Adipocyte (in vitro differentiated cells): ENCODE measurements at regions not wholly inside any gene's neighbourhood (a gene's known extent, or its start where the extent isn't known, plus 50 kb on each side); places are given as distances from the start of the nearest gene placed in this dataset.
"Not testable (repeated sequence)": the region's sequence is repeated elsewhere in the genome, so short reads cannot be mapped to it uniquely, and the experiment has no call there.

Experiments used
- DNase-seq: peaks from one replicate; pipeline ENCODE4 v3.0.0-alpha.2; 2015; ENCODE audit warnings: low read depth
- H3K27me3 ChIP-seq: replicated peaks from 2 replicates; pipeline ENCODE4 v1.7.0; 2013; ENCODE audit warnings: mild to moderate bottlenecking, low read length, moderate library complexity; ENCODE audit not compliant: control insufficient read depth, insufficient read depth
- H3K36me3 ChIP-seq: 2 replicates; pipeline ENCODE4 v1.7.0; 2013; ENCODE audit warnings: low read length, mild to moderate bottlenecking, moderate library complexity; ENCODE audit not compliant: control insufficient read depth, insufficient read depth, severe bottlenecking
- H3K4me1 ChIP-seq: 2 replicates; pipeline ENCODE4 v1.7.0; 2013; ENCODE audit warnings: mild to moderate bottlenecking, low read length, moderate library complexity; ENCODE audit not compliant: control insufficient read depth, insufficient read depth
- H3K4me3 ChIP-seq: 2 replicates; pipeline ENCODE4 v1.7.0; 2013; ENCODE audit warnings: mild to moderate bottlenecking, low read length, moderate library complexity
- H3K9ac ChIP-seq: 2 replicates; pipeline ENCODE4 v1.7.0; 2013; ENCODE audit warnings: mild to moderate bottlenecking, low read length, moderate library complexity
- H3K9me3 ChIP-seq: 2 replicates; pipeline ENCODE4 v1.7.0; 2013; ENCODE audit warnings: mild to moderate bottlenecking, low read length, moderate library complexity; ENCODE audit not compliant: control insufficient read depth

DNA sequence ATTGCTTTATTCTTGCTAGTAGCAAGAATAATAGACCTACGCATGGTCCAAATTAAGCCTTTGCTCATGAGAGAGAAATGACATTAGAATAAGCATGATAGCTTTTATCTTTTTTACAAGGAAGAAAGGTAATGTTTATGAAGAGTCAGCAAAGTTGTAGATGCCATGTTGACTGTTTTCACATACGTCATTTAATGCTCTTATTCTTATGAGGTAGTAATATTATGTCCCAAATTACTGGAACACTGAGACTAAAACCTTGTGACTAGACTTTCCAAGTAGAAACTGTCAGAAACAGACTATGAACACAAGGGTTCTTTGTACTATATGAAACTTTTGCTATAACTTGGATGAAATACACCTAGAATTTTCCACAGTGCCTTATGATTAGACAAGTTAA lies 552.8 kb upstream of the SLC8A1 start:
- no peaks in the 10 kb centered on the region for H3K27me3 ChIP-seq
- H3K4me1 ChIP-seq: no peaks in the 10 kb centered on the region
- H3K4me3 ChIP-seq: no peak overlapping the region
- H3K36me3 ChIP-seq: no peaks in the 10 kb centered on the region
- H3K9me3 ChIP-seq: no peaks in the 10 kb centered on the region
- H3K9ac ChIP-seq: no peak overlapping the region
- DNase-seq: no peak

DNA sequence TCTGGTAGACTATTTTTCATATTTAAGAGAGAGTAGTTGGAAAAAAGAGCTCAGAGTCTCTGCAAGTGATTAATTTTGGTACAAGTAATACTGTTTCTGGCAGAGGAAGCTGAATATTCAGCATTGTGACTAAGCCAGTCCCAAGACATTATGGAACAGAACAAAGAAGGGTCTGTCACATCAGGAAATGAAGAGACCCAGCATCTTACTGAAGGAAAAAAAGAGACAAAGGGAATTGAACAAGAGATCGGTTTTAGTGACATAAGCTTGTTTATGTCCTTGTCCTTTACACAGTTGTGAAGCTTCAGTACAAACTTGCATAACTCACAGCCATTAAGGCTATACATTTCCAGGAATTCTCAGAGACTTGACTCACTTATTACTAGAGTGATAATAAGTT lies 568.5 kb upstream of the SLC8A1 start:
- Histone ChIP-seq H3K4me1 (peaks cover 4% of the 10 kb centered on the region), H3K36me3 (no peaks in the 10 kb centered on the region), H3K4me3 (no peak overlapping the region), H3K9me3 (no peaks in the 10 kb centered on the region), H3K27me3 (no peaks in the 10 kb centered on the region), H3K9ac (no peak overlapping the region)
- DNase-seq: no peak

- Histone ChIP-seq H3K4me3 (no peak overlapping the region), H3K9ac (no peak overlapping the region), H3K27me3 (no peaks in the 10 kb centered on the region), H3K4me1 (peaks cover 4% of the 10 kb centered on the region), H3K9me3 (no peaks in the 10 kb centered on the region), H3K36me3 (no peaks in the 10 kb centered on the region)
- DNase-seq: no peak
These were observed 572.9 kb upstream of the SLC8A1 start for GRCh38 chr2:41024816-41025215.

- Histone ChIP-seq H3K4me3 (no peak overlapping the region), H3K9me3 (no peaks in the 10 kb centered on the region), H3K4me1 (peaks cover 4% of the 10 kb centered on the region), H3K27me3 (no peaks in the 10 kb centered on the region), H3K36me3 (no peaks in the 10 kb centered on the region), H3K9ac (no peak overlapping the region)
- no peak for DNase-seq
These were observed 574.7 kb upstream of the SLC8A1 start for GRCh38 chr2:41026613-41027012.

GRCh38 chr2:41027095-41027494 lies 575.2 kb upstream of the SLC8A1 start:
- Histone ChIP-seq H3K36me3 (no peaks in the 10 kb centered on the region), H3K9ac (no peak overlapping the region), H3K9me3 (no peaks in the 10 kb centered on the region), H3K4me1 (peaks cover 4% of the 10 kb centered on the region), H3K27me3 (no peaks in the 10 kb centered on the region), H3K4me3 (no peak overlapping the region)
- DNase-seq: no peak

DNA sequence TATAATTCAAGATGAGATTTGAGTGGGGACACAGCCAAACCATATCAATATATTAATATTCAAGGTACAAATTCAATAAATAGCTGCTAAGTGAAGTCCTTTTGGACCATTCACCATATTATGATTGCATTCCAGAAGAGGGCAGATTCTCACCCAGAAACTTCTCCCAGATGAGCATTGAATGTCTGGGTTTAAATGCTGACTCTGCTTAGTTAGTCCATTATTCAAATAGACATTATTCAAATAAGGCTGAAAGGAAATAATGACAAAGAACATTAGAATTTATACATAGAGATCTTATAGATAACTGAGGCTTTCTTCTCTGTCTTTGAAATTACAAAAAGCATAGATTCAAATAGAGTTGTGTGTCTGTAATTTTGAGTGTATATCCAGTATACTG lies 579.4 kb upstream of the SLC8A1 start:
- no peaks in the 10 kb centered on the region for H3K4me1 ChIP-seq
- no peak for DNase-seq
- H3K9me3 ChIP-seq: no peaks in the 10 kb centered on the region
- no peak overlapping the region for H3K4me3 ChIP-seq
- H3K9ac ChIP-seq: no peak overlapping the region
- no peaks in the 10 kb centered on the region for H3K27me3 ChIP-seq
- no peaks in the 10 kb centered on the region for H3K36me3 ChIP-seq

DNA sequence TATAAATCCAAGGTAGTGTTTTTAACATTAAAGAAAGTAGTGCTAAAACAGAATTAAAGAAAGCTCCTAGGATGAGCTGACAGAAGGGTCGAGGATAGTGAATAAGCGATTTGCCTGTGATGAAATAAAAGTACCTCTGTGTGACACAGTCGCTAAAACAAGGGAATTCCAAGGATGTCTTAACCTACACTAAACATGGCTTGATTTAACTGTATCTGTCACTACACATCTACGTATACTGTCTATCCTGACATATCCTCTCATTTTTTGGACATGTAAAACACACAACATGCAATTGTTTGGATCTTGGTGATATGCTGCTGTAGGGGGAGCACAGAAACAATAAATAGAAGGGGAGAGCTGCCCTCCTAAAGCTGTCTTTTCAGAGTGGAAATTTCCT lies 580.8 kb upstream of the SLC8A1 start:
- DNase-seq: no peak
- no peak overlapping the region for H3K4me3 ChIP-seq
- H3K4me1 ChIP-seq: no peaks in the 10 kb centered on the region
- H3K27me3 ChIP-seq: no peaks in the 10 kb centered on the region
- H3K9me3 ChIP-seq: no peaks in the 10 kb centered on the region
- H3K36me3 ChIP-seq: no peaks in the 10 kb centered on the region
- H3K9ac ChIP-seq: no peak overlapping the region

DNA sequence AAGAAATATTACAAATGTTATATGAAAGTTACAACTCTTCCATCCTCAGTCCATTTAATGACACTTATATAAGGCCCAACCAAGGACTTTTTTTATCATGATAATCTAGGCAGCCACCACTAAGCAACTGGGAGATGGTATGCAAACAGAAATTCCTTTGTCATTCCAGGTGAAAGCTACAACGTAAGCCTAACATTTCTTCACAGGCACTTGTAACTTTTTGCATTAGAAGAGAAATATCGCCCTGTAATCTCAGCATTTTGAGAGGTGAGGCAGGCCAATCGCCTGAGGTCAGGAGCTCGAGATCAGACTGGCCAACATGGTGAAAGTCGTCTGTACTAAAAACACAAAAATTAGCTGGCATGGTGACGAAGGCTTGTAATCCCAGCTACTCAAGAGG lies 581.2 kb upstream of the SLC8A1 start:
- no peak overlapping the region for H3K9ac ChIP-seq
- H3K4me3 ChIP-seq: no peak overlapping the region
- DNase-seq: no peak
- no peaks in the 10 kb centered on the region for H3K36me3 ChIP-seq
- no peaks in the 10 kb centered on the region for H3K27me3 ChIP-seq
- no peaks in the 10 kb centered on the region for H3K9me3 ChIP-seq
- no peaks in the 10 kb centered on the region for H3K4me1 ChIP-seq

DNA sequence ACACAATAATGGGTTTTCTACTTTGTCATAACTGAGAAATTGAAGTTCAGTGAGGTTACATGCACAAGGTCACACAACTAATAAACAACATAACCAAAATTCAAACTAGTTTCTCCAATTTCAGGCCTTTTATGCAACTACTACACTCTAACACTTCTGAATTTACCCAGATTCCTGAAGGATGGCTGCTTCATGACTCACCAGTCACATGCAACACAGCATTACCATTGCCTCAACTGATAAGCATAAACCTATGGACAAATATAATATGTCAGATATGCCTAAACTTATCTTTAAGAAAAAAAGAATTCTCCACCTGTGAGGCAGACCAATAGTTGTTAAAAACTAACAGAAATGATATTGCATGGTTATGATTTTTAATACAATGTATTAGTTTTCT lies 586.5 kb upstream of the SLC8A1 start:
- Histone ChIP-seq H3K9me3 (no peaks in the 10 kb centered on the region), H3K4me1 (no peaks in the 10 kb centered on the region), H3K9ac (no peak overlapping the region), H3K4me3 (no peak overlapping the region), H3K27me3 (no peaks in the 10 kb centered on the region), H3K36me3 (no peaks in the 10 kb centered on the region)
- DNase-seq: peak; percentile 44

DNA sequence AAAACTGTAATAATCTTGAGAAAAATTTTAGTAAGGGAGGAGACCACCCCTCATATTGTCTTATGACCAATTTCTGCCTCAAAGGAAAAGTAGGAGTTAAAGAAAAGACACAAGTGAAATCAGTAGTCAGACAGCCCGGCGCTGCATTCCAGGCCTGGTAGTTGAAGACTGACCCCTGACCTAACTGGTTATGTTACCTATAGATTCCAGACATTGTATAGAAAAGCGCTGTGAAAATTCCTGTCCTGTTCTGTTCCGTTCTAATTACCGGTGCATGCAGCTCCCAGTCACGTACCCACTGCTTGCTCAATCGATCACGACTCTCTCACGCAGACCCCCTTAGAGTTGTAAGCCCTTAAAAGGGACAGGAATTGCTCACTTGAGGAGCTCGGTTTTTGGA lies 587.9 kb upstream of the SLC8A1 start:
- H3K36me3 ChIP-seq, H3K9ac ChIP-seq, H3K9me3 ChIP-seq, H3K4me1 ChIP-seq, H3K4me3 ChIP-seq, H3K27me3 ChIP-seq, DNase-seq: not testable (repeated sequence)

DNA sequence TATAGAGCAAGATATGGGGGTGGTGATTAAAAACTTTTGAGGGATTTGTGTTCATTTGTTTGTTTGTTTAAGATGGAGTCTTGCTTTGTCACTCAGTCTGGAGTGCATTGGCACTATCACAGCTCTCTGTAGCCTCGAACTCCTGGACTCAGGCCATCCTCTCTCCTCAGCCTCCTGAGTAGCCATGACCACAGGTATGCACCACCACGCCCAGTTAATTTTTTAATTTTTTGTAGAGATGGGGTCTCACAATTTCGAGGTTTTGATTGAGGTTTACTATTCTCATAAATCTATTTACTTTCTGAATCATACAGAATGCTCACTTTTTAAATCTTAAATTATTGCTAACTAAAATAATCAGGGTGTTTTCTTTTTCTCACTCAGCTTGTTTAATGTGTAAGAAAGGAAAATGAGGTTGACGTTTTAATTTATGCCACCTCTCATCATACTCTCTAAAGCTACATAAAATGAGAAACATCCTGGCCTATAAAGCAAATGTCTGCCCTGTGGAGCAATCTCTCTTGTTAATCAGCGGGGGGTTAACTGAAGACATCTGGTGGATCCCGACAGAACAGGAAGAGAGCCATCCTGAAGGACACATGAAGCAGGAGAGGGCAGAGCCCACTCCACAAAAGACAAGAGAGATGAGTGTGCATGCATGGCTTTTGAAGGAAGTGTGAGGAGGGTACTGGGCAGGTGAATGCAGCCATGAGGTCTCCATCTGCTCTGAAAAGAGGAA lies 589.1 kb upstream of the SLC8A1 start:
- H3K4me3 ChIP-seq: no peak overlapping the region
- no peaks in the 10 kb centered on the region for H3K9me3 ChIP-seq
- no peaks in the 10 kb centered on the region for H3K4me1 ChIP-seq
- no peaks in the 10 kb centered on the region for H3K27me3 ChIP-seq
- H3K36me3 ChIP-seq: no peaks in the 10 kb centered on the region
- no peak for DNase-seq
- H3K9ac ChIP-seq: no peak overlapping the region

- H3K4me3 ChIP-seq: no peak overlapping the region
These were observed 590.5 kb upstream of the SLC8A1 start for GRCh38 chr2:41042343-41042742.

More at GRCh38 chr2:41042343-41042742, 590.5 kb upstream of the SLC8A1 start:
- H3K9me3 ChIP-seq: no peaks in the 10 kb centered on the region
- H3K36me3 ChIP-seq: no peaks in the 10 kb centered on the region
- no peak overlapping the region for H3K9ac ChIP-seq
- H3K4me1 ChIP-seq: no peaks in the 10 kb centered on the region
- no peak for DNase-seq
- H3K27me3 ChIP-seq: no peaks in the 10 kb centered on the region
